ENCODE measurements at regions not wholly inside any gene's neighbourhood (a gene's known extent, or its start where the extent isn't known, plus 50 kb on each side); places are given as distances from the start of the nearest gene placed in this dataset.

DNA sequence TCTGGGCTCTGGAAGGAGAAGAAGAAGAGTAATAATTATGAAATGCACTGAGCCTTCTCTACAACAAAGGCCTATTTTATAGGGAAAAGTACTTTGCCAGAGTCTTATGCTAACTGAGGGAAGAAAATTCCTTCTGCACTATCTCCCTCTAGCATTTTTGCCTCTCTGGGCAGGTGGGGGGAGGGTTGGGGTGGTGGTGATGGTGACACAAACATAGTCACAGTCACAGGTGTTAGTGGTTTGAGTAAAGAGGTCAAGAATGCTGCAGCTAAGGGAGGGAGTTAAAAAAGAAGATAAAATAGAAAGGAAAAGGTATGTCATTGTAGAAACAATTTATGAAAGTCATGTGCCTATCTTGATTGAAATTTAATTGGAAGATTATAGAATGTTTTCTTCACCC lies 140.8 kb upstream of the COL3A1 start:
- Mint-ChIP-seq H3K27ac (no peak overlapping the region), H3K27me3 (no peaks in the 10 kb centered on the region), H3K9me3 (peaks cover 10% of the 10 kb centered on the region), H3K4me1 (no peaks in the 10 kb centered on the region), H3K36me3 (ENCODE audit: low read depth) (no peaks in the 10 kb centered on the region), H3K4me3 (no peak overlapping the region)
- no peak for ATAC-seq (replicated peaks)

GRCh38 chr2:188833799-188834198 lies 140.4 kb upstream of the COL3A1 start:
- no peak overlapping the region for H3K27ac Mint-ChIP-seq
- H3K4me3 Mint-ChIP-seq: no peak overlapping the region
- no peak for ATAC-seq (replicated peaks)
- no peaks in the 10 kb centered on the region for H3K36me3 Mint-ChIP-seq (ENCODE audit: low read depth)
- no peaks in the 10 kb centered on the region for H3K4me1 Mint-ChIP-seq
- H3K9me3 Mint-ChIP-seq: peaks cover 14% of the 10 kb centered on the region
- H3K27me3 Mint-ChIP-seq: no peaks in the 10 kb centered on the region

- ATAC-seq (replicated peaks): no peak
- no peak overlapping the region for H3K27ac Mint-ChIP-seq
- no peaks in the 10 kb centered on the region for H3K27me3 Mint-ChIP-seq
- peaks cover 15% of the 10 kb centered on the region for H3K9me3 Mint-ChIP-seq
- no peak overlapping the region for H3K4me3 Mint-ChIP-seq
- no peaks in the 10 kb centered on the region for H3K36me3 Mint-ChIP-seq (ENCODE audit: low read depth)
- H3K4me1 Mint-ChIP-seq: no peaks in the 10 kb centered on the region
Observed at GRCh38 chr2:188835006-188835405, 139.2 kb upstream of the COL3A1 start.

GRCh38 chr2:188835821-188836220 lies 138.4 kb upstream of the COL3A1 start:
- no peaks in the 10 kb centered on the region for H3K36me3 Mint-ChIP-seq (ENCODE audit: low read depth)
- no peaks in the 10 kb centered on the region for H3K27me3 Mint-ChIP-seq
- ATAC-seq (replicated peaks): no peak
- H3K9me3 Mint-ChIP-seq: peaks cover 15% of the 10 kb centered on the region
- no peak overlapping the region for H3K27ac Mint-ChIP-seq
- H3K4me1 Mint-ChIP-seq: no peaks in the 10 kb centered on the region
- H3K4me3 Mint-ChIP-seq: no peak overlapping the region

GRCh38 chr2:188845692-188846091 lies 128.5 kb upstream of the COL3A1 start:
- Mint-ChIP-seq H3K4me1 (no peaks in the 10 kb centered on the region), H3K27me3 (no peaks in the 10 kb centered on the region), H3K36me3 (ENCODE audit: low read depth) (no peaks in the 10 kb centered on the region), H3K27ac (no peak overlapping the region), H3K9me3 (peaks cover 4% of the 10 kb centered on the region), H3K4me3 (no peak overlapping the region)
- ATAC-seq (replicated peaks): no peak

DNA sequence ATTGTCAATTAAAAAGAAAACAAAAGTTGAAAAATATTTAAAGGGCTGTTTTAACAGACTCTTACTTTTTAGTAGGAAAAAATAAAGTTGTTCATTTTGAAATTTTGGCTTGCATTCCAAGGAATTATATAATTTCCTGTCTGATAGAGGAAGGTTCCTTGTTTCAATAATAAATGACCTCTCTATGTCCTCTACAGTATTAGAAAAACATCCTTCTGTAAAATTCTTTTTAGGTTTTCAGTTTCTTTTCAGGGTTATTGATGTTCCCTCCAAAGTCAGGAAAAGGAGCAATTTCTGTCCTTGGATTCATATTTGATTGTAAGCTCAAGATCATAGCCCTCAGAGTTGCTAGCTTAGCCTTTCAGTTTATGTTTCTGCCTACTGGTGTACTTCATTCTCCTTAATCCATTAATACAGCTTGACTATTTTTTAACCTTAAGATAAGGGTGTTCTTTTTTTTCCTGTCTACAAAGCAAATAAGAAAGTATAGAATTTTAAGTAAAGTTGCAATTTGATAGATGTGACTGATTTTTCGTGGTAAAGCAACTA lies 125.2 kb upstream of the COL3A1 start:
- H3K36me3 Mint-ChIP-seq (ENCODE audit: low read depth): no peaks in the 10 kb centered on the region
- no peak overlapping the region for H3K4me3 Mint-ChIP-seq
- ATAC-seq (replicated peaks): no peak
- H3K4me1 Mint-ChIP-seq: no peaks in the 10 kb centered on the region
- H3K27me3 Mint-ChIP-seq: no peaks in the 10 kb centered on the region
- no peak overlapping the region for H3K27ac Mint-ChIP-seq
- H3K9me3 Mint-ChIP-seq: peaks cover 4% of the 10 kb centered on the region

DNA sequence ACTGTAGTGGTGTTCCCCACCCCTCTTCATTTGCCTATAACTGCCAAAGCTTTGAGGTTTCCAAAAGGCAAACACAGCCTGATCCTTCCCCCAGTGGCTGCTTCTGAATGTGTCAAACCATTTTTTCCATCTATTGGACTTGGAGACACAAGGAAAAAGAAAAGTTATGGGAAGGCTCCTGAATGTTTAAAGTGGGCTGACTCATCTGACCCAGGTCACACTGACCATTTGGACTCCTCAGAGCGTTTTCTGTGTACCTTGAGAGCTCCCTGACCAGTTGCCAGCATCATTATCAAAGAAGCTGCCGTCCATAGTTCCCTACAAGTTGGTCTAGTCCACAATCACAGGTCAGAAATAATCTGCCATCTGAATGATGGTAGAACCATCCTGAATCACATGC lies 123.4 kb upstream of the COL3A1 start:
- Mint-ChIP-seq H3K27me3 (no peaks in the 10 kb centered on the region), H3K4me1 (no peaks in the 10 kb centered on the region), H3K27ac (no peak overlapping the region), H3K4me3 (no peak overlapping the region), H3K9me3 (peaks cover 4% of the 10 kb centered on the region), H3K36me3 (ENCODE audit: low read depth) (no peaks in the 10 kb centered on the region)
- no peak for ATAC-seq (replicated peaks)

GRCh38 chr2:188851311-188851710 lies 122.9 kb upstream of the COL3A1 start:
- H3K4me1 Mint-ChIP-seq: no peaks in the 10 kb centered on the region
- H3K4me3 Mint-ChIP-seq: no peak overlapping the region
- no peaks in the 10 kb centered on the region for H3K36me3 Mint-ChIP-seq (ENCODE audit: low read depth)
- H3K27ac Mint-ChIP-seq: no peak overlapping the region
- no peak for ATAC-seq (replicated peaks)
- peaks cover 4% of the 10 kb centered on the region for H3K9me3 Mint-ChIP-seq
- H3K27me3 Mint-ChIP-seq: no peaks in the 10 kb centered on the region

DNA sequence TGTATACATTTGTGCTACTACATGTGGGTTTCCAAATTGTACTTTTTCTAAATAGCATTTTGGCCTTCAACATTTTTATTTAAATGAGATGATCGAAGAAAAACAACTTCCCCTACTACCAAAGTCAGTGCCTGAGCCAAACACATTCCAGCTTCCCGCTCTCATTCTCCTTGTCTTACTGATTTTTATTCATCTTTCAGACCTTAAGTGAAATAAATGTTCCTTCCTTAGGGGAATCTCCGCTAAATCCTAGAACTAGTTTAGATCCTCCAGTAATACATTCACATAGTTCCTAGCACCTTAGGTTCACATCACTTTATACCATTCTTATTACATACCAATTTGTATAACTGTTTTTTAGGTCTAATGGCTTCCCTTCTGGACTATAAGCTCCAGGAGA lies 122.3 kb upstream of the COL3A1 start:
- ATAC-seq (replicated peaks): no peak
- H3K9me3 Mint-ChIP-seq: no peaks in the 10 kb centered on the region
- no peak overlapping the region for H3K27ac Mint-ChIP-seq
- no peaks in the 10 kb centered on the region for H3K36me3 Mint-ChIP-seq (ENCODE audit: low read depth)
- H3K27me3 Mint-ChIP-seq: no peaks in the 10 kb centered on the region
- no peak overlapping the region for H3K4me3 Mint-ChIP-seq
- H3K4me1 Mint-ChIP-seq: no peaks in the 10 kb centered on the region

GRCh38 chr2:188852772-188853171 lies 121.4 kb upstream of the COL3A1 start:
- Mint-ChIP-seq H3K9me3 (peaks cover 4% of the 10 kb centered on the region), H3K36me3 (ENCODE audit: low read depth) (no peaks in the 10 kb centered on the region), H3K27me3 (no peaks in the 10 kb centered on the region), H3K27ac (no peak overlapping the region), H3K4me1 (no peaks in the 10 kb centered on the region), H3K4me3 (no peak overlapping the region)
- ATAC-seq (replicated peaks): no peak

DNA sequence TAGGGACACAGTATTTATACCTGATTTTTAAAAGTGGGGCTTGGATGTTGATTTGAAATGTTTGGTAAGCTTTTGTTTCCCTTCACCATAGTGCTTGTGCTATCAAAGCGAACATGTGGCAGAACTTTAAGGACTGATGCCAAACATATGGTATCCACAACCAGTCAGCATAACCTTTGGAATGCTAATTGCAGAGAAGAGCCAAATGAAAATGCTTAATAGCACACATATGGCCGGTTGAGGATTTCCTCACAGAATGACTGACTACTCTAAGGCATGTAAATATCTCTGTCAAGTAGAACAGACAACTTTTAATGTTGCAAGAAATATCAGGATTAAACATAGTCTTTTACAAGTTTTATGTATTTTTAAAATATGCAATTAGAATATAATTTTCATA lies 120.9 kb upstream of the COL3A1 start:
- Mint-ChIP-seq H3K27me3 (no peaks in the 10 kb centered on the region), H3K4me1 (no peaks in the 10 kb centered on the region), H3K4me3 (no peak overlapping the region), H3K27ac (no peak overlapping the region), H3K9me3 (peaks cover 4% of the 10 kb centered on the region), H3K36me3 (ENCODE audit: low read depth) (no peaks in the 10 kb centered on the region)
- no peak for ATAC-seq (replicated peaks)

GRCh38 chr2:188865681-188866080 lies 108.5 kb upstream of the COL3A1 start:
- Mint-ChIP-seq H3K27ac (no peak overlapping the region), H3K4me1 (no peaks in the 10 kb centered on the region), H3K9me3 (peaks cover 27% of the 10 kb centered on the region), H3K36me3 (ENCODE audit: low read depth) (no peaks in the 10 kb centered on the region), H3K4me3 (no peak overlapping the region), H3K27me3 (no peaks in the 10 kb centered on the region)
- no peak for ATAC-seq (replicated peaks)

DNA sequence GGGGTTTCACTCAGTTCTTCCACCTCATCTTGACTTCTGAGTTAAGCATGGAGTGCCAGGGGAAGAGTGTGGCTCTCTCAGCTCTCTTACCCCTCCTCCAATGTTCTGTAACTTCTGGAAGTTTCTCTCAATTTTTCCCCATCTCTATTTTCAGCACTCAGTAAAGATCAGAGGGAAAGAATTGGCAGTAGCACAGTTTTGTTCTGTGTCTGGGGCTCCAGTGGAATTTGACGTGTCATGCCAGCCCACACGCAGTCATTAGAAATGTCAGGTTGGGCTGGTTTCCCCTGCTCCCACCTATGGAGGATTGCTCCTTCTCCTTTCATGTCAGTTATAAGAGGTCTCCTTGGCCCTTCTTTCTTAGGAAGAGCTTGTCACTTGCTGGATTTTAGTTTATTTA lies 104.6 kb upstream of the COL3A1 start:
- no peak for ATAC-seq (replicated peaks)

DNA sequence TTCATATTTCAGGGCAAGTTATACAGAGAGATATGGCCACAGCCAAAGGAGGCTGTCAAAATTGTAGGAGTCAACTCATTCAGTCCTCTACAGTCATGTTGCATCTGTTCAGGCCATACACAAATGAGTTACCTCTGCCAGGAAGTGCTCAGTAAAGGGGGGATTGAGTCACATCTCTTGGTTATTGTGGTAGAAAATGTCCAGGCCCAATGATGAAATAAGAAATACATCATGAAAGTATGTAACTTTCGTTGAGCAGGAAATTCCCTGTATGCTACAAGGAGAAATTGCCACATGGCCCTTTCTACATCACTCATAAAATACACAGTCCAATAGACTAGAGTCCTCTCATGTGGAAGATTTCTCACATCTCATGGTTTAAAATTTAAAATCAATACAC lies 103.9 kb upstream of the COL3A1 start:
- H3K27ac Mint-ChIP-seq: no peak overlapping the region
- H3K36me3 Mint-ChIP-seq (ENCODE audit: low read depth): no peaks in the 10 kb centered on the region
- no peaks in the 10 kb centered on the region for H3K4me1 Mint-ChIP-seq
- ATAC-seq (replicated peaks): peak; percentile 82
- H3K9me3 Mint-ChIP-seq: peaks cover 6% of the 10 kb centered on the region
- no peak overlapping the region for H3K4me3 Mint-ChIP-seq
- no peaks in the 10 kb centered on the region for H3K27me3 Mint-ChIP-seq

More for the DNA sequence above, 104.6 kb upstream of the COL3A1 start:
- H3K4me3 Mint-ChIP-seq: no peak overlapping the region
- H3K9me3 Mint-ChIP-seq: peaks cover 13% of the 10 kb centered on the region
- H3K27ac Mint-ChIP-seq: no peak overlapping the region
- no peaks in the 10 kb centered on the region for H3K36me3 Mint-ChIP-seq (ENCODE audit: low read depth)
- H3K4me1 Mint-ChIP-seq: no peaks in the 10 kb centered on the region
- no peaks in the 10 kb centered on the region for H3K27me3 Mint-ChIP-seq

DNA sequence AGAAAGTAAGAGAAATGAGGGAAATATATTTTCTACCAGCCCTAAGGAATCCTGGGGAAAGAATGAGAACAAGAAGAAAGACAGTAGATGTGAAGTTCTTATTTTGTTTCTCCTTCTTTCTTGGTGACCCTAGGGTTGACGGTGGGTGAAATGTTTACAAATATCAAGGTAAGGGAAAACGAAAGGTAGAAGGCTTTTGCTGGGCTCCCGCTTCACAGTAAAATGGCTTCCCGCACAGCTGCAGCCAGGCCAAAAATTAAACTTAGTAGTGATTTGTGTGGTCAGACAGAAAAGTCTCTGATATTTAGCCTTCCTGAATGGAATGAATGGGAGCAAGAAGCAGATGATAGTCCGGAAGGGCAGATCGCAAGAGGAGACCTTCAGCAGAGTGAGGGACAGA lies 99.1 kb upstream of the COL3A1 start:
- Mint-ChIP-seq H3K4me1 (no peaks in the 10 kb centered on the region), H3K36me3 (ENCODE audit: low read depth) (no peaks in the 10 kb centered on the region), H3K4me3 (no peak overlapping the region), H3K27me3 (no peaks in the 10 kb centered on the region), H3K9me3 (peaks cover 4% of the 10 kb centered on the region), H3K27ac (no peak overlapping the region)
- no peak for ATAC-seq (replicated peaks)

DNA sequence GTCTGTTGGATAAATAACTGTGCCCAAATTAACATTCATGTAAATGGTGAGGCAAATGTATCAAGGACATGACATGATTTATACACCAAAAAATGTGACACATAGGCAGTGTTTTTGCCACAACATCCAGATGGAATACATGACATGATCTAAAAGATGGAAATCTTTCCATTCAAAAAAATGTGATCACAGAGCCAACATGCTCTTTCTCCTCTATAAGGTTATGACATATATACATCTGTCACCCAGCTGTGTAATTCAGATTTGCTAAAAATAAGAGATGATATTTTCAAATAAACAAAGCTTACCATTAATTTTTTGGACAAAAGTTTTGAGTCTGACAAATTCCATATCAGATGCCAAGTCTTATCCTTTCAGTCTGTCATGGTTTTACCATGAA lies 95.5 kb upstream of the COL3A1 start:
- no peak overlapping the region for H3K4me3 Mint-ChIP-seq
- ATAC-seq (replicated peaks): no peak
- no peaks in the 10 kb centered on the region for H3K4me1 Mint-ChIP-seq
- peaks cover 8% of the 10 kb centered on the region for H3K9me3 Mint-ChIP-seq
- no peaks in the 10 kb centered on the region for H3K27me3 Mint-ChIP-seq
- no peak overlapping the region for H3K27ac Mint-ChIP-seq
- H3K36me3 Mint-ChIP-seq (ENCODE audit: low read depth): no peaks in the 10 kb centered on the region

Measured in activated T-helper 17 cell treated with anti-CD3 and anti-CD28 coated beads, Interleukin-2, amount 50 U/mL, for 72 hours (primary cell).